LNCaP clone FGC (cell line): ENCODE measurements at regions not wholly inside any gene's neighbourhood (a gene's known extent, or its start where the extent isn't known, plus 50 kb on each side); places are given as distances from the start of the nearest gene placed in this dataset.
A peak's percentile ranks its signal among the peaks of the same experiment; 100 is the strongest.

Experiments used
- DNase-seq: peaks from one replicate; pipeline ENCODE4 v3.0.0-alpha.2; 2011; ENCODE audit warnings: low read depth
- H3K4me3 ChIP-seq: 2 replicates; pipeline ENCODE4 v1.5.1; 2011; ENCODE audit warnings: mild to moderate bottlenecking, low read depth, low read length, control low read depth
- TF ChIP-seq, protein P1 (sequence below): IDR thresholded peaks from 2 replicates; pipeline ENCODE4 v1.5.1; 2012; ENCODE audit warnings: mild to moderate bottlenecking; ENCODE audit not compliant: control insufficient read depth, insufficient read depth; ENCODE audit errors: extremely low read depth

GRCh38 chr4:123817025-123817688 is 420.6 kb downstream of the SPRY1 start:
- H3K4me3 ChIP-seq = no peak overlapping the region
- no peak for DNase-seq
- TF ChIP-seq, protein P1, sequence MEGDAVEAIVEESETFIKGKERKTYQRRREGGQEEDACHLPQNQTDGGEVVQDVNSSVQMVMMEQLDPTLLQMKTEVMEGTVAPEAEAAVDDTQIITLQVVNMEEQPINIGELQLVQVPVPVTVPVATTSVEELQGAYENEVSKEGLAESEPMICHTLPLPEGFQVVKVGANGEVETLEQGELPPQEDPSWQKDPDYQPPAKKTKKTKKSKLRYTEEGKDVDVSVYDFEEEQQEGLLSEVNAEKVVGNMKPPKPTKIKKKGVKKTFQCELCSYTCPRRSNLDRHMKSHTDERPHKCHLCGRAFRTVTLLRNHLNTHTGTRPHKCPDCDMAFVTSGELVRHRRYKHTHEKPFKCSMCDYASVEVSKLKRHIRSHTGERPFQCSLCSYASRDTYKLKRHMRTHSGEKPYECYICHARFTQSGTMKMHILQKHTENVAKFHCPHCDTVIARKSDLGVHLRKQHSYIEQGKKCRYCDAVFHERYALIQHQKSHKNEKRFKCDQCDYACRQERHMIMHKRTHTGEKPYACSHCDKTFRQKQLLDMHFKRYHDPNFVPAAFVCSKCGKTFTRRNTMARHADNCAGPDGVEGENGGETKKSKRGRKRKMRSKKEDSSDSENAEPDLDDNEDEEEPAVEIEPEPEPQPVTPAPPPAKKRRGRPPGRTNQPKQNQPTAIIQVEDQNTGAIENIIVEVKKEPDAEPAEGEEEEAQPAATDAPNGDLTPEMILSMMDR = no peak

DNA sequence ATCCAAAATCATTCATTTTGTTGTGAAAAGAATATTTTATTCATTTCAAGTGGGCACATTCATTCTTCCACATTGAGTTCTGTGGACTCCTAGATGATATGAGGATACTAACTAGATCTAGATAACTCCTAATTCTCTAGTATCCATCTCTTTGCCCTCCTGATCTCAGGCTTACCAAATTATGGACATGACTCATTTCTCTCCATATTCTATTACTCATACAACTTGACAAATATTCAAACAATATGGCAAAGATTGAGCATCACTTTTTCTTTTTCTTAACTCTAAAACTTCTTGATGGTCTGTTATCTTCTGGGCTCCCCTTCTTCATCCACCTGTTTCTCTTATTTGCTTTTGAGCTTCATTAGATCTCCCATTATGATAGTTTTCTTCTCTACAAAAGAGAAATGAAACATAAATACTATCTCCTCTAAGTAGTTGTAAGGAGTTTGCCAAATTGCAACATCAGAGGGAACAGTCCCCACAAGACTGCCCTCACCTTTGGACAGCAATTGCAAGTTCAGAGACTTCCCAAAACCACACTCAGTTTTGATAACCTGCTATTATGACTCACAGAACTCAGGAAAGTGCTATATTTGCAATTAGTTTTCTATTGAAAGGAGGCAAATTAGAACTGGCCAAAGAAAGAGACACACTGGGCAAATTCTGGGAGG is 422.9 kb downstream of the SPRY1 start:
- no peak for DNase-seq
- TF ChIP-seq, protein P1 = no peak
- no peak overlapping the region for H3K4me3 ChIP-seq

DNA sequence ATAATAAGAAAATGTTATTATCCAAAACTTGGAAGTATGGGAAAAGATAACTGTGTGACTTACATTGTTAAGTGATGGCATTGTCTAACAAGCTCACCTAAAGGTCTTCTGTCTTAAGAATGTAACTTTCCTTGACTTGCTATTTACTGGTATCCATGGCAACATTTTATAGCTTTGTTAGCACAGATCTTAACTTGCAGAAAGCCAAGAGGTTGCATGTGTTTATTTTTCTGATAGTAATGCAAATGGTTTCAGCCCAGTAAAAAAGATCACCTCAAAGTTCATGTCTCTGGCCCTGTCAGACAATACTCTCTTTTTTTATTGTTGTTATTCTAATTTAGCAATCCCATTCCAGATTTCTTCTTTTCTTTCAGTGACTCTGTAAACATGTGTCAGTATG is 425.3 kb downstream of the SPRY1 start:
- TF ChIP-seq, protein P1 = no peak
- DNase-seq = peak; percentile 42
- H3K4me3 ChIP-seq = no peak overlapping the region

DNA sequence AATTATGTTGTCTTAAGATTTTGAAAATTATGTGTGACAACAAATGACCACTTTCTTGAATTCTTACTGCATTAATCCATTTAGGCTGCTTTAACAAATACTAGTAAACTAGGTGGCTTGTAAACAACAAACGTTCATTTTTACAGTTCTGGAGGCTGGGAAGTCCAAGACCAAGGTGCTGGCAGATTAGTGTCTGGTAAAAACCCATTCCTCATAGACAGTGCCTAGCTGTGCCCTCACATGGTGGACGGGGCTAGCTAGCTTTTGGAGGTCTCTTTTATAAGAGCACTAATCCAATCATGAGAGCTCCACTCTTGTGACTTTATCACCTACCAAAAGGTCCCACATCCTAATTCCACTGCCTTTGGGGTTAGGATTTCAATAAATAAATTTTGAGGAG is 425.8 kb downstream of the SPRY1 start:
- DNase-seq = no peak
- TF ChIP-seq, protein P1 = no peak
- H3K4me3 ChIP-seq = no peak overlapping the region

DNA sequence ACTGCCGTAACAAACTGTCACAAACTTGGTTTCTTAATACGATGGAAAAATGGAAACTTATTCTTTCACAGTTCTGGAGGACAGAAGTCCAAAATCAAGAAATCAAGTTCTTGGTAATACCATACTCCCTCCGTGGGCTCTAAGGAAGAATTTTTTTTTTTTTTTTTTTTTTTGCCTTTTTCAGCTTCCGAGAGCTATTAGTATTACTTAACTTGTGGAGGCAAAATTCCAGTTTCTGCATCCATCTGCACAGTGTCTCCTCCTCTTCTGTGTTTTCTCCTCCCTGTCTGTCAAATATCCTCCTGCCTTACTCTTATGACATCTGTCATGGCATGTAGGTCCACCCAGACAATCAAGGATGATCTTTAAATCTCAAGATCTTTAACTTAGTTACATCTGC is 426.6 kb downstream of the SPRY1 start:
- TF ChIP-seq, protein P1 = no peak

GRCh38 chr4:123824524-123824923 is 427.9 kb downstream of the SPRY1 start:
- no peak for DNase-seq
- TF ChIP-seq, protein P1 = no peak

More for the DNA sequence above, 426.6 kb downstream of the SPRY1 start:
- H3K4me3 ChIP-seq = no peak overlapping the region
- no peak for DNase-seq

GRCh38 chr4:123825596-123826291 is 429.1 kb downstream of the SPRY1 start:
- TF ChIP-seq, protein P1 = no peak
- DNase-seq = no peak
- H3K4me3 ChIP-seq = no peak overlapping the region

More at GRCh38 chr4:123824524-123824923, 427.9 kb downstream of the SPRY1 start:
- H3K4me3 ChIP-seq = no peak overlapping the region
